MCF 10A (cell line): ENCODE measurements at regions not wholly inside any gene's neighbourhood (a gene's known extent, or its start where the extent isn't known, plus 50 kb on each side); places are given as distances from the start of the nearest gene placed in this dataset.

Source experiments
- BruUV-seq: library from RNA; stranded (reverse); fragments of 400-500 nt; replicated peaks from 2 replicates; lab custom pipeline; 2021; lab: Mats Ljungman, UMichigan
- CTCF ChIA-PET: fragments of 300-600 bp; sonication (Branson Sonifier 250); formaldehyde crosslinking; extraction: SDS; loops from one replicate; lab custom pipeline; 2021; ENCODE audit warnings: antibody characterized with exemption, inconsistent platforms; lab: Yijun Ruan, JAX
- POLR2A ChIA-PET: fragments of 300-600, 350-650 bp; sonication (Branson Sonifier 250); formaldehyde crosslinking; extraction: SDS; loops from one replicate; lab custom pipeline; 2020; ENCODE audit warnings: antibody characterized with exemption, inconsistent platforms; lab: Yijun Ruan, JAX
- DNase-seq: peaks from one replicate; pipeline ENCODE4 v3.0.0-alpha.2; 2018; ENCODE audit not compliant: unreplicated experiment
- H3K27ac Mint-ChIP-seq: one replicate; pipeline ENCODE4 v1.8.0; 2022; ENCODE audit warnings: mild to moderate bottlenecking, low read depth, mixed read lengths; ENCODE audit not compliant: unreplicated experiment
- H3K27me3 Mint-ChIP-seq: one replicate; pipeline ENCODE4 v1.8.0; 2022; ENCODE audit warnings: mixed read lengths; ENCODE audit not compliant: insufficient read depth, unreplicated experiment
- H3K36me3 Mint-ChIP-seq: one replicate; pipeline ENCODE4 v1.8.0; 2022; ENCODE audit warnings: mild to moderate bottlenecking, moderate library complexity, mixed read lengths; ENCODE audit not compliant: insufficient read depth, unreplicated experiment
- H3K4me1 Mint-ChIP-seq: one replicate; pipeline ENCODE4 v1.8.0; 2022; ENCODE audit warnings: mixed read lengths; ENCODE audit not compliant: insufficient read depth, unreplicated experiment
- H3K4me3 Mint-ChIP-seq: one replicate; pipeline ENCODE4 v1.8.0; 2022; ENCODE audit warnings: mild to moderate bottlenecking, moderate library complexity, mixed read lengths; ENCODE audit not compliant: unreplicated experiment
- H3K9me3 Mint-ChIP-seq: one replicate; pipeline ENCODE4 v1.8.0; 2022; ENCODE audit warnings: mixed read lengths; ENCODE audit not compliant: unreplicated experiment
- CTCF ChIP-seq: fragments of 200-600 bp; IDR thresholded peaks from one replicate; pipeline ENCODE4 v1.8.0; 2022; ENCODE audit warnings: antibody characterized with exemption, mild to moderate bottlenecking; ENCODE audit not compliant: unreplicated experiment
- intact Hi-C: fragments of 100-400 bp; cut with micrococcal nuclease; formaldehyde crosslinking; loops from 2 replicates; pipeline ENCODE4 v1.14.1; 2022

- H3K36me3 Mint-ChIP-seq, result no peaks in the 10 kb centered on the region
- no TSS peak for BruUV-seq
- DNase-seq, result no peak
- CTCF ChIA-PET, result no interaction called here
- no peak overlapping the region for H3K27ac Mint-ChIP-seq
- intact Hi-C loops, result no loop called here
- no peaks in the 10 kb centered on the region for H3K9me3 Mint-ChIP-seq
- no peaks in the 10 kb centered on the region for H3K4me1 Mint-ChIP-seq
- POLR2A ChIA-PET, result interaction anchor here (1.0 kb wide), 1 partner anchor 13 kb away, joined by 4 read pairs; no protein-coding TSS in a partner anchor
- H3K4me3 Mint-ChIP-seq, result no peak overlapping the region
- H3K27me3 Mint-ChIP-seq, result no peaks in the 10 kb centered on the region
- no peak for TF ChIP-seq CTCF
These were observed 355.0 kb downstream of the RAB28 start for GRCh38 chr4:13129095-13129494.

- BruUV-seq, result no TSS peak
- Mint-ChIP-seq H3K36me3 (no peaks in the 10 kb centered on the region), H3K27ac (no peak overlapping the region), H3K27me3 (no peaks in the 10 kb centered on the region), H3K9me3 (no peaks in the 10 kb centered on the region), H3K4me1 (no peaks in the 10 kb centered on the region), H3K4me3 (no peak overlapping the region)
- TF ChIP-seq CTCF, result no peak
- no peak for DNase-seq
- intact Hi-C loops, result no loop called here
- CTCF ChIA-PET, result no interaction called here
- POLR2A ChIA-PET, result no interaction called here
These were observed 356.9 kb downstream of the RAB28 start for GRCh38 chr4:13126976-13127910.

GRCh38 chr4:13118633-13119032 lies 365.5 kb downstream of the RAB28 start:
- Mint-ChIP-seq H3K4me1 (no peaks in the 10 kb centered on the region), H3K36me3 (no peaks in the 10 kb centered on the region), H3K4me3 (no peak overlapping the region), H3K27me3 (no peaks in the 10 kb centered on the region), H3K27ac (no peak overlapping the region), H3K9me3 (no peaks in the 10 kb centered on the region)
- intact Hi-C loops, result no loop called here
- ChIA-PET POLR2A (interaction anchor here (0.6 kb wide), 1 partner anchor 375 kb away, joined by 3 read pairs; no protein-coding TSS in a partner anchor), CTCF (no interaction called here)
- DNase-seq, result no peak
- TF ChIP-seq CTCF, result no peak
- no TSS peak for BruUV-seq

- H3K4me3 Mint-ChIP-seq, result no peak overlapping the region
- H3K36me3 Mint-ChIP-seq, result no peaks in the 10 kb centered on the region
- no peaks in the 10 kb centered on the region for H3K9me3 Mint-ChIP-seq
- ChIA-PET POLR2A (no interaction called here), CTCF (no interaction called here)
- no TSS peak for BruUV-seq
- no peak for TF ChIP-seq CTCF
- no peaks in the 10 kb centered on the region for H3K4me1 Mint-ChIP-seq
- no peaks in the 10 kb centered on the region for H3K27me3 Mint-ChIP-seq
- no peak for DNase-seq
- intact Hi-C loops, result no loop called here
- no peak overlapping the region for H3K27ac Mint-ChIP-seq
These were observed 367.0 kb downstream of the RAB28 start for GRCh38 chr4:13117185-13117584.
